Endothelial cell (in vitro differentiated cells): ENCODE measurements at regions not wholly inside any gene's neighbourhood (a gene's known extent, or its start where the extent isn't known, plus 50 kb on each side); places are given as distances from the start of the nearest gene placed in this dataset.

Experiments
- DNase-seq: peaks from one replicate; pipeline ENCODE4 v3.0.0; 2021; ENCODE audit warnings: low spot score
- H3K27ac Mint-ChIP-seq: one replicate; pipeline ENCODE4 v1.8.0; 2021; ENCODE audit warnings: mixed read lengths, inconsistent platforms; ENCODE audit not compliant: unreplicated experiment
- H3K27me3 Mint-ChIP-seq: one replicate; pipeline ENCODE4 v1.8.0; 2021; ENCODE audit warnings: mild to moderate bottlenecking, moderate library complexity, mixed read lengths, inconsistent platforms; ENCODE audit not compliant: unreplicated experiment
- H3K36me3 Mint-ChIP-seq: one replicate; pipeline ENCODE4 v1.8.0; 2021; ENCODE audit warnings: mild to moderate bottlenecking, low read depth, mixed read lengths, inconsistent platforms; ENCODE audit not compliant: unreplicated experiment
- H3K4me1 Mint-ChIP-seq: one replicate; pipeline ENCODE4 v1.8.0; 2021; ENCODE audit warnings: mild to moderate bottlenecking, mixed read lengths, inconsistent platforms; ENCODE audit not compliant: unreplicated experiment
- H3K4me3 Mint-ChIP-seq: one replicate; pipeline ENCODE4 v1.8.0; 2021; ENCODE audit warnings: mild to moderate bottlenecking, mixed read lengths, inconsistent platforms; ENCODE audit not compliant: unreplicated experiment
- H3K9me3 Mint-ChIP-seq: one replicate; pipeline ENCODE4 v1.8.0; 2021; ENCODE audit warnings: mixed read lengths, inconsistent platforms; ENCODE audit not compliant: unreplicated experiment
- TF ChIP-seq, protein P1 (sequence below): fragments of 200-600 bp; sonication (generic); IDR thresholded peaks from one replicate; pipeline ENCODE4 v1.5.0; 2021; ENCODE audit warnings: antibody characterized with exemption; ENCODE audit not compliant: unreplicated experiment

DNA sequence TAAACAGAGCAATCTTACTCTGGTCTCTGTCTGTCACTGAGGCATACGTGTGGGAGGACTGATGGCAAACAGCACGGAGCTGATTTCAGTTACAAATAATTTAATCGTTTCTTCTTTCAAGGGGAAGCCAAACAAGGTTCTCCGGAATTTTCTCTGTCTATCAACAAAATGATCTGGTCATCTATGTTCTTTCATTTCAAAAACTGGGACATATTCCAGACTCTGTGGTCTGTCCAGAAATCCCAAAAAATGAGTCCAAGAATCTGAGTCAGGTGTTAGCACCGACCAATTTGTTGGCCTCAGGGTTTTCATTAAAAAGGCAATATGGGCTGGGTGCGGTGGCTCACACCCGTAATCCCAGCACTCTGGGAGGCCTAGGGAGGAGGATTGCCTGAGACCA, 69.9 kb upstream of the ZNF608 start:
- peaks cover 13% of the 10 kb centered on the region for H3K4me1 Mint-ChIP-seq
- H3K27ac Mint-ChIP-seq = no peak overlapping the region
- no peaks in the 10 kb centered on the region for H3K36me3 Mint-ChIP-seq
- H3K27me3 Mint-ChIP-seq = peaks cover 2% of the 10 kb centered on the region
- TF ChIP-seq, protein P1, sequence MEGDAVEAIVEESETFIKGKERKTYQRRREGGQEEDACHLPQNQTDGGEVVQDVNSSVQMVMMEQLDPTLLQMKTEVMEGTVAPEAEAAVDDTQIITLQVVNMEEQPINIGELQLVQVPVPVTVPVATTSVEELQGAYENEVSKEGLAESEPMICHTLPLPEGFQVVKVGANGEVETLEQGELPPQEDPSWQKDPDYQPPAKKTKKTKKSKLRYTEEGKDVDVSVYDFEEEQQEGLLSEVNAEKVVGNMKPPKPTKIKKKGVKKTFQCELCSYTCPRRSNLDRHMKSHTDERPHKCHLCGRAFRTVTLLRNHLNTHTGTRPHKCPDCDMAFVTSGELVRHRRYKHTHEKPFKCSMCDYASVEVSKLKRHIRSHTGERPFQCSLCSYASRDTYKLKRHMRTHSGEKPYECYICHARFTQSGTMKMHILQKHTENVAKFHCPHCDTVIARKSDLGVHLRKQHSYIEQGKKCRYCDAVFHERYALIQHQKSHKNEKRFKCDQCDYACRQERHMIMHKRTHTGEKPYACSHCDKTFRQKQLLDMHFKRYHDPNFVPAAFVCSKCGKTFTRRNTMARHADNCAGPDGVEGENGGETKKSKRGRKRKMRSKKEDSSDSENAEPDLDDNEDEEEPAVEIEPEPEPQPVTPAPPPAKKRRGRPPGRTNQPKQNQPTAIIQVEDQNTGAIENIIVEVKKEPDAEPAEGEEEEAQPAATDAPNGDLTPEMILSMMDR = no peak
- no peak for DNase-seq
- no peaks in the 10 kb centered on the region for H3K9me3 Mint-ChIP-seq
- no peak overlapping the region for H3K4me3 Mint-ChIP-seq

DNA sequence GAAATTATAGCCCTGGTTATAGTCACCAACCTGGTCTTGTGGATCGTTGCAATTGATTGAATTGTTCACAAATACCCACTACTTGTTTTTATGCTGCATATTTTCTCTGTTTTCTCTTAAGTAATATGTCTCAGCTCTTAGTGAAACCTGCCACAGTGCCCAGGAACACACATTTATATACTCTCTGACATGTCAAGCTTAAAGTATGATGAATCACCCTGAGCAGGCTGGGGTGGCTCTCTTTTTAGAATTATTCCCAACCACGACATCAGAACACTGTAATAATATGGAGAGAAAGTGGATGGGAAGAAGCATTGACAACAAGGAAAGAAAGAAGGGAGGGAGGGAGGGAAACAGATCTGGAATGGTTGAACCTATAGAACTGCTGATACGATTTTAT, 72.8 kb upstream of the ZNF608 start:
- no peaks in the 10 kb centered on the region for H3K4me1 Mint-ChIP-seq
- TF ChIP-seq, protein P1 = no peak

DNA sequence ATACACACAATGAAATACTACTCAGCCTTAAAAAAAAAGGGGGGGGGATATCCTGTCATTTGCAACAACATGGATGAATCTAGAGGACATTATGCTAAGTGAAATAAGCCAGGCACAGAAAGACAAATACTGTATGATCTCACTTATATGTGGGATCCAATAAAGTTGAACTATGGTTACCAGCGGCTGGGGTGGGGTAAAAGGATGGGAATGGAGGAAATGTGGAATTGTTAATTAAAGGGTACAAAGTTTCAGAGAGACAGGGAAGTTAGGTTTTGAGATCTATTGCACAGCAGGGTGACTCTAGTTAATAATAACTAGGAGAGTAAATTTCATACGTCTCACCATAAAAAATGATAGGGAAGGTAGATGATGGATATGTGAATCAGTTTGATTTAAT, 76.2 kb upstream of the ZNF608 start:
- no peaks in the 10 kb centered on the region for H3K36me3 Mint-ChIP-seq

More for the DNA sequence above, 72.8 kb upstream of the ZNF608 start:
- no peak for DNase-seq
- Mint-ChIP-seq H3K27ac (no peak overlapping the region), H3K36me3 (no peaks in the 10 kb centered on the region), H3K9me3 (no peaks in the 10 kb centered on the region), H3K4me3 (no peak overlapping the region), H3K27me3 (no peaks in the 10 kb centered on the region)

DNA sequence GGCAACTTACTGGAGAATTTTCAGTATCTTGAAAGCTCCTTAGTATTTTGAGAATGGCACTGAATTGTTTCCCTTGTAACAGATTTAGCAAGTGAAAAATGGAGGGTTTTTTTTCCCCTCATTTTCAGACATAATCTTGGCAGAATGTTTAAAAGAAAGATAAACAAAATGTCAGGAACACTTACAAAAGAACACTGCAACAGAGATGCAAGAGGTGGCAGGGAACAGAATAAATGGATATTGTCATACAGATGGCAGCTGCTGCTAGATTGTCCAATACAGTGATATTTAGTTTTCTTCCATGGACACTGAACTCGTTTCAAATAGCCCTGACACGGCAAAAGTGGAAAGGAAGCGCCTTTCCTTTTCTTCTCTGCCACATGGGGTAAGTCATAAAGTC, 76.9 kb upstream of the ZNF608 start:
- H3K9me3 Mint-ChIP-seq = no peaks in the 10 kb centered on the region
- TF ChIP-seq, protein P1 = no peak
- H3K4me3 Mint-ChIP-seq = no peak overlapping the region
- H3K27me3 Mint-ChIP-seq = no peaks in the 10 kb centered on the region
- H3K27ac Mint-ChIP-seq = no peak overlapping the region
- H3K4me1 Mint-ChIP-seq = no peaks in the 10 kb centered on the region
- H3K36me3 Mint-ChIP-seq = no peaks in the 10 kb centered on the region
- DNase-seq = no peak

More for the DNA sequence above, 76.2 kb upstream of the ZNF608 start:
- Mint-ChIP-seq H3K27me3 (no peaks in the 10 kb centered on the region), H3K9me3 (no peaks in the 10 kb centered on the region), H3K4me1 (no peaks in the 10 kb centered on the region), H3K27ac (no peak overlapping the region), H3K4me3 (no peak overlapping the region)
- TF ChIP-seq, protein P1 = no peak
- no peak for DNase-seq

DNA sequence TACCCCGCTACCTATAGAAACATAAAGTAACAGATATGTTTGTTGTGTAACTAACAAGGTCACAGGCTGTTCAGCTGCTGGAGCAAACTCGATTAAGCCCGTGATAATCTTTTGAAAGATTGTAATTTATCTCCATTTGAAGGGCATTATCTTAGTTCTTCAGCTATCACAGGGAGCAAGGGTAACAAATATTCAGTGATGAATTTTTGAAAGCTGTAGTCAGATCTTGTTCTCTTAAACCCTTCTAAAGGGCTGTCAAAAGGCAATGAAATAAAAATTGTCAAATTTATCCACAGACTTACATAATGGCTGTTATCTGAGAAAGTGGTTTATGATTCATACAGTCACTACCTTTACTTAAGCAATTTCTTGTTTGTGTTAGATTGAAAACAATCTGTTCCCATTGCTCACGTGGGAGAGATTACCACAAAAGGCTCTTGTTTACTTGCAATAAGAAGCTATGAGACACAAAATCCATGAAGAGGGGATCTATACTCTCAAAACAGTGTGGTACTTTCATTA, 78.3 kb upstream of the ZNF608 start:
- Mint-ChIP-seq H3K4me3 (no peak overlapping the region), H3K9me3 (no peaks in the 10 kb centered on the region), H3K36me3 (no peaks in the 10 kb centered on the region), H3K4me1 (no peaks in the 10 kb centered on the region), H3K27me3 (no peaks in the 10 kb centered on the region), H3K27ac (no peak overlapping the region)
- TF ChIP-seq, protein P1 = no peak
- no peak for DNase-seq
